B cell (primary cell): ENCODE measurements at regions not wholly inside any gene's neighbourhood (a gene's known extent, or its start where the extent isn't known, plus 50 kb on each side); places are given as distances from the start of the nearest gene placed in this dataset.

Experiments used
- ATAC-seq: fragments of 200-7000 bp; cut with Tn5 transposase; one replicate; pipeline ENCODE4 v1.10.0; 2021; ENCODE audit warnings: low read depth, mild to moderate bottlenecking, moderate number of reproducible peaks, moderate library complexity
- CTCF ChIA-PET: fragments of 350-600 bp; sonication (Branson Sonifier 250); formaldehyde crosslinking; loops from one replicate; lab custom pipeline; 2021; ENCODE audit warnings: antibody characterized with exemption, inconsistent platforms; lab: Charles Lee
- POLR2A ChIA-PET: fragments of 350-600 bp; sonication (Branson Sonifier 250); formaldehyde crosslinking; loops from one replicate; lab custom pipeline; 2021; ENCODE audit warnings: antibody characterized with exemption; lab: Charles Lee
- DNase-seq: peaks from one replicate; pipeline ENCODE4 v3.0.0; 2013
- H2AFZ ChIP-seq: 2 replicates; pipeline ENCODE4 v1.6.1; 2012; ENCODE audit warnings: mild to moderate bottlenecking, low read depth, low read length; ENCODE audit not compliant: insufficient read depth, poor library complexity, severe bottlenecking
- H3K27ac ChIP-seq, 2 donors: 1 replicate in 1 of 2; 2 replicates in 1 of 2; pipeline ENCODE4 v1.5.1; 2012 to 2013; ENCODE audit warnings: low read length in 2 of 2, mild to moderate bottlenecking in 2 of 2, moderate library complexity in 1 of 2
- H3K27me3 ChIP-seq, 4 experiments: fragments of 200-600 bp in 1 of 4; sonication (generic) in 1 of 4; replicated peaks in 1 of 4; 1 replicate in 2 of 4; 2 replicates in 2 of 4; pipeline versions ENCODE4 v1.6.1 to v1.7.0; 2013 to 2016; ENCODE audit warnings: low read length in 3 of 4, mild to moderate bottlenecking in 2 of 4, mixed read lengths in 1 of 4, moderate library complexity in 1 of 4; ENCODE audit not compliant: insufficient read depth in 4 of 4, control insufficient read depth in 3 of 4; ENCODE audit errors: control extremely low read depth in 1 of 4
- H3K36me3 ChIP-seq, 2 experiments: replicated peaks in 1 of 2; 1 replicate in 1 of 2; 2 replicates in 1 of 2; pipeline versions ENCODE4 v1.6.1 to v1.7.1; 2013; ENCODE audit warnings: low read length in 1 of 2; ENCODE audit not compliant: insufficient read depth in 2 of 2, control insufficient read depth in 1 of 2; ENCODE audit errors: control extremely low read depth in 1 of 2, extremely low read depth in 1 of 2
- H3K4me1 ChIP-seq, 2 donors: fragments of 200-600 bp in 1 of 2; sonication (generic) in 1 of 2; 1 replicate in 1 of 2; 2 replicates in 1 of 2; pipeline versions ENCODE4 v1.5.1 to v1.6.1; 2013 to 2017; ENCODE audit warnings: low read length in 2 of 2; ENCODE audit not compliant: control insufficient read depth in 2 of 2, insufficient read depth in 2 of 2
- H3K4me2 ChIP-seq: replicated peaks from 2 replicates; pipeline ENCODE3; 2012; ENCODE audit warnings: mild to moderate bottlenecking, low read depth, low read length; ENCODE audit not compliant: poor library complexity, severe bottlenecking
- H3K4me3 ChIP-seq, 5 experiments: fragments of 200-600 bp in 1 of 5; sonication (generic) in 1 of 5; 1 replicate in 3 of 5; 2 replicates in 2 of 5; pipeline versions ENCODE4 v1.5.1 to v1.7.0; 2011 to 2016; ENCODE audit warnings: low read length in 4 of 5, mild to moderate bottlenecking in 4 of 5, low read depth in 2 of 5, control low read depth in 1 of 5, moderate library complexity in 1 of 5; ENCODE audit not compliant: insufficient read depth in 1 of 5; ENCODE audit errors: control extremely low read depth in 1 of 5, extremely low read depth in 1 of 5
- H3K79me2 ChIP-seq: fragments of 200-600 bp; sonication (generic); one replicate; pipeline ENCODE4 v1.6.0; 2016; ENCODE audit warnings: low read length; ENCODE audit not compliant: control insufficient read depth, insufficient read depth
- H3K9ac ChIP-seq: fragments of 200-600 bp; sonication (generic); 2 replicates; pipeline ENCODE4 v1.6.1; 2017; ENCODE audit warnings: mild to moderate bottlenecking, low read length, moderate library complexity
- H3K9me3 ChIP-seq, 3 donors: one replicate each; pipeline versions ENCODE4 v1.6.1 to v1.7.1; 2013; ENCODE audit warnings: low read length in 2 of 3; ENCODE audit not compliant: control insufficient read depth in 2 of 3, insufficient read depth in 1 of 3; ENCODE audit errors: control extremely low read depth in 1 of 3
- H4K20me1 ChIP-seq: 2 replicates; pipeline ENCODE4 v1.6.0; 2012; ENCODE audit warnings: mild to moderate bottlenecking, low read length; ENCODE audit not compliant: insufficient read depth, control insufficient read depth, poor library complexity, severe bottlenecking
- H3K27ac Mint-ChIP-seq: one replicate; pipeline ENCODE4 v1.8.0; 2021; ENCODE audit warnings: mixed read lengths
- H3K27me3 Mint-ChIP-seq: one replicate; pipeline ENCODE4 v1.8.0; 2021; ENCODE audit warnings: mixed read lengths
- H3K4me1 Mint-ChIP-seq: one replicate; pipeline ENCODE4 v1.8.0; 2021; ENCODE audit warnings: mixed read lengths
- H3K4me3 Mint-ChIP-seq: one replicate; pipeline ENCODE4 v1.8.0; 2021; ENCODE audit warnings: mixed read lengths
- H3K9me3 Mint-ChIP-seq: one replicate; pipeline ENCODE4 v1.8.0; 2022; ENCODE audit warnings: mixed read lengths; ENCODE audit not compliant: insufficient read depth
- CTCF ChIP-seq: fragments of 200-600 bp; IDR thresholded peaks from one replicate; pipeline ENCODE4 v1.8.0; 2022; ENCODE audit warnings: antibody characterized with exemption, mild to moderate bottlenecking
- EZH2 ChIP-seq: IDR thresholded peaks from 2 replicates; pipeline ENCODE4 v1.6.1; 2012; ENCODE audit warnings: borderline replicate concordance, low read depth, mild to moderate bottlenecking, moderate library complexity, low read length; ENCODE audit not compliant: insufficient read depth, poor library complexity, severe bottlenecking
- WGBS: methylation state at CpG from one replicate; pipeline ENCODE4 v1.1.5; 2013; ENCODE audit warnings: missing lambda C conversion rate; ENCODE audit not compliant: insufficient coverage; 5-methylcytosine and 5-hydroxymethylcytosine counted together
- intact Hi-C: fragments of 100-400 bp; cut with micrococcal nuclease; formaldehyde crosslinking; loops from one replicate; pipeline ENCODE4 v1.10.0; 2022

GRCh38 chr2:234649951-234650350 lies 153.1 kb upstream of the ARL4C start:
- Histone ChIP-seq H3K4me1 (no peaks in the 10 kb centered on the region), H3K27ac (no peak overlapping the region), H3K36me3 (no peaks in the 10 kb centered on the region), H3K4me3 (no peak overlapping the region), H2AFZ (no peak overlapping the region), H3K4me2 (no peak overlapping the region), H3K9me3 (peaks cover 0 to 2% (median 0%) of the 10 kb centered on the region in 3 donors), H3K27me3 (no peaks in the 10 kb centered on the region), H4K20me1 (no peaks in the 10 kb centered on the region), H3K79me2 (no peaks in the 10 kb centered on the region), H3K9ac (no peak overlapping the region)
- DNase-seq (no peak), ATAC-seq (no peak)
- intact Hi-C loops = no loop called here
- no peaks in the 10 kb centered on the region for H3K4me1 Mint-ChIP-seq
- H3K4me3 Mint-ChIP-seq = no peak overlapping the region
- ChIA-PET CTCF (no interaction called here), POLR2A (no interaction called here)
- peaks cover 18% of the 10 kb centered on the region for H3K27me3 Mint-ChIP-seq
- no peaks in the 10 kb centered on the region for H3K9me3 Mint-ChIP-seq
- TF ChIP-seq EZH2 = no peak
- no peak for TF ChIP-seq CTCF
- no peak overlapping the region for H3K27ac Mint-ChIP-seq

GRCh38 chr2:234643407-234643806 lies 146.5 kb upstream of the ARL4C start:
- Mint-ChIP-seq H3K9me3 (peaks cover 5% of the 10 kb centered on the region), H3K4me1 (no peaks in the 10 kb centered on the region), H3K27ac (no peak overlapping the region), H3K4me3 (no peak overlapping the region), H3K27me3 (peaks cover 20% of the 10 kb centered on the region)
- Histone ChIP-seq H3K4me2 (no peak overlapping the region), H4K20me1 (no peaks in the 10 kb centered on the region), H3K27ac (no peak overlapping the region), H2AFZ (no peak overlapping the region), H3K27me3 (peaks cover 0 to 9% (median 4%) of the 10 kb centered on the region in 4 experiments), H3K36me3 (no peaks in the 10 kb centered on the region), H3K9me3 (peaks cover 0 to 22% (median 5%) of the 10 kb centered on the region in 3 donors), H3K4me1 (no peaks in the 10 kb centered on the region), H3K9ac (no peak overlapping the region), H3K4me3 (no peak overlapping the region), H3K79me2 (no peaks in the 10 kb centered on the region)
- CTCF ChIA-PET = no interaction called here
- TF ChIP-seq CTCF (no peak), EZH2 (no peak)
- intact Hi-C loops = no loop called here
- no peak for ATAC-seq
- no CpG with 5 or more reads among the region's 2 CpGs for WGBS
- POLR2A ChIA-PET = no interaction called here
- no peak for DNase-seq
